ENCODE measurements at regions not wholly inside any gene's neighbourhood (a gene's known extent, or its start where the extent isn't known, plus 50 kb on each side); places are given as distances from the start of the nearest gene placed in this dataset.

GRCh38 chr5:155522540-155522939 lies 509.0 kb downstream of the KIF4B start:
- Histone ChIP-seq H3K4me1 (ENCODE audit: insufficient read depth, low read length) (no peaks in the 10 kb centered on the region), H3K9me3 (ENCODE audit: insufficient read depth, low read length, severe bottlenecking) (no peaks in the 10 kb centered on the region), H3K4me2 (ENCODE audit: insufficient read depth, low read length) (no peak overlapping the region), H3K79me2 (ENCODE audit: insufficient read depth, low read length) (no peaks in the 10 kb centered on the region), H2AFZ (ENCODE audit: low read depth, low read length) (no peak overlapping the region), H3K36me3 (ENCODE audit: insufficient read depth, low read length) (no peaks in the 10 kb centered on the region), H3K27me3 (ENCODE audit: insufficient read depth, low read length, poor library complexity) (no peaks in the 10 kb centered on the region), H4K20me1 (ENCODE audit: insufficient read depth, low read length) (no peaks in the 10 kb centered on the region), H3K9ac (ENCODE audit: low read depth, low read length) (no peak overlapping the region), H3K4me3 (ENCODE audit: low read depth in 1 of 2, low read length in 2 of 2) (no peak overlapping the region), H3K27ac (ENCODE audit: low read length) (no peak overlapping the region)
- ATAC-seq (ENCODE audit: insufficient read depth, low read depth) (no peak), DNase-seq (no peak)
- TF ChIP-seq EZH2 (IDR thresholded peaks at IDR 0.05; ENCODE audit: borderline replicate concordance, low read depth, low read length, severe bottlenecking) = no peak
- TF ChIP-seq CTCF (IDR thresholded peaks at IDR 0.05; ENCODE audit: borderline replicate concordance, extremely low read depth, low read length, poor library complexity, severe bottlenecking) = no peak

- H3K27me3 ChIP-seq (ENCODE audit: insufficient read depth, low read length, poor library complexity) = no peaks in the 10 kb centered on the region
- no peak for ATAC-seq (ENCODE audit: insufficient read depth, low read depth)
- no peaks in the 10 kb centered on the region for H3K79me2 ChIP-seq (ENCODE audit: insufficient read depth, low read length)
- H4K20me1 ChIP-seq (ENCODE audit: insufficient read depth, low read length) = no peaks in the 10 kb centered on the region
- H3K4me3 ChIP-seq (ENCODE audit: low read depth in 1 of 2, low read length in 2 of 2) = no peak overlapping the region
- H3K36me3 ChIP-seq (ENCODE audit: insufficient read depth, low read length) = no peaks in the 10 kb centered on the region
- H2AFZ ChIP-seq (ENCODE audit: low read depth, low read length) = no peak overlapping the region
- H3K4me1 ChIP-seq (ENCODE audit: insufficient read depth, low read length) = no peaks in the 10 kb centered on the region
- no peak for TF ChIP-seq CTCF (IDR thresholded peaks at IDR 0.05; ENCODE audit: borderline replicate concordance, extremely low read depth, low read length, poor library complexity, severe bottlenecking)
- TF ChIP-seq EZH2 (IDR thresholded peaks at IDR 0.05; ENCODE audit: borderline replicate concordance, low read depth, low read length, severe bottlenecking) = no peak
- no peak overlapping the region for H3K27ac ChIP-seq (ENCODE audit: low read length)
- H3K9ac ChIP-seq (ENCODE audit: low read depth, low read length) = no peak overlapping the region
- H3K4me2 ChIP-seq (ENCODE audit: insufficient read depth, low read length) = no peak overlapping the region
- DNase-seq = no peak
- H3K9me3 ChIP-seq (ENCODE audit: insufficient read depth, low read length, severe bottlenecking) = no peaks in the 10 kb centered on the region
Measured at GRCh38 chr5:155529362-155529761, 515.8 kb downstream of the KIF4B start.

GRCh38 chr5:155530046-155530445 lies 516.5 kb downstream of the KIF4B start:
- Histone ChIP-seq H3K9ac (ENCODE audit: low read depth, low read length) (no peak overlapping the region), H3K4me3 (ENCODE audit: low read depth in 1 of 2, low read length in 2 of 2) (no peak overlapping the region), H3K4me2 (ENCODE audit: insufficient read depth, low read length) (no peak overlapping the region), H2AFZ (ENCODE audit: low read depth, low read length) (no peak overlapping the region), H3K9me3 (ENCODE audit: insufficient read depth, low read length, severe bottlenecking) (no peaks in the 10 kb centered on the region), H4K20me1 (ENCODE audit: insufficient read depth, low read length) (no peaks in the 10 kb centered on the region), H3K4me1 (ENCODE audit: insufficient read depth, low read length) (no peaks in the 10 kb centered on the region), H3K27me3 (ENCODE audit: insufficient read depth, low read length, poor library complexity) (no peaks in the 10 kb centered on the region), H3K79me2 (ENCODE audit: insufficient read depth, low read length) (no peaks in the 10 kb centered on the region), H3K36me3 (ENCODE audit: insufficient read depth, low read length) (no peaks in the 10 kb centered on the region), H3K27ac (ENCODE audit: low read length) (no peak overlapping the region)
- no peak for TF ChIP-seq EZH2 (IDR thresholded peaks at IDR 0.05; ENCODE audit: borderline replicate concordance, low read depth, low read length, severe bottlenecking)
- no peak for TF ChIP-seq CTCF (IDR thresholded peaks at IDR 0.05; ENCODE audit: borderline replicate concordance, extremely low read depth, low read length, poor library complexity, severe bottlenecking)
- DNase-seq = no peak
- ATAC-seq (ENCODE audit: insufficient read depth, low read depth) = no peak

Measured in DND-41 (cell line).